ENCODE measurements at regions not wholly inside any gene's neighbourhood (a gene's known extent, or its start where the extent isn't known, plus 50 kb on each side); places are given as distances from the start of the nearest gene placed in this dataset.

DNA sequence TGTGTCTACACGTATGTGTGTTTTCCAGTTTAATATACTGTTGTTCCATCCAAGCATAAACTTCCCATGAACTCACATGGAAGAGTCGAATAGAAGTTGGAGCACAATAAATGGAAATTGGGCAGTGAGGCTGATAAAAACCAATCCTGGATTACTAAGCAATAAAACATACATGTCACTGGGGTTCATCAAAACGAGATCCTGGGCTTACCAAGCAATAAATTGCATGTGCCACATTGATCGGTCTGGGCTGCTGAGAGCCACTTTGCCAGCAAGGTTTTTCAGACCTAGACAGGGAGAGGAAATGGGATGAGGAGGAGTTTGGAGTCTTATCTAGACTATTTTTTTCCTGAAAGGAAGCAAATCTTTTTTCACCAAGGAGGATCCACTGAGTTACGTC, 322.3 kb upstream of the C16orf82 start:
- no peak overlapping the region for H3K9ac ChIP-seq (ENCODE audit: control insufficient read depth, insufficient read depth, low read length)
- RAD21 ChIA-PET (ENCODE audit: unreplicated experiment): no interaction called here
- SMC1A ChIA-PET (ENCODE audit: uncharacterized antibody, unreplicated experiment): no interaction called here
- H3K4me2 ChIP-seq (ENCODE audit: control insufficient read depth, insufficient read depth): no peak overlapping the region
- H3K27me3 ChIP-seq (replicated peaks in 1 of 2; ENCODE audit: control insufficient read depth in 2 of 2, insufficient read depth in 2 of 2, low read length in 1 of 2): no peaks in the 10 kb centered on the region
- H4K20me1 ChIP-seq (ENCODE audit: control insufficient read depth, insufficient read depth): no peaks in the 10 kb centered on the region
- H3K27ac ChIP-seq (ENCODE audit: control insufficient read depth, insufficient read depth): no peak overlapping the region
- no peaks in the 10 kb centered on the region for H3K79me2 ChIP-seq (ENCODE audit: control insufficient read depth, insufficient read depth, low read length)
- H3K9me3 ChIP-seq (replicated peaks; ENCODE audit: control insufficient read depth, insufficient read depth, low read length): no peaks in the 10 kb centered on the region
- ATAC-seq (no peak), FAIRE-seq (no peak), DNase-seq (ENCODE audit: low read depth, low spot score) (no peak)
- in situ Hi-C loops (cut with MboI): no loop called here
- 6% methylated on average over 5 of the region's 5 CpGs for WGBS (ENCODE audit: insufficient coverage, insufficient replicate concordance, low lambda C conversion rate, missing lambda C conversion rate)
- POLR2A ChIA-PET: no interaction called here
- no peak overlapping the region for H2AFZ ChIP-seq (ENCODE audit: control insufficient read depth, low read depth, low read length)
- H3K4me3 ChIP-seq: no peak overlapping the region
- BruUV-seq (replicated peaks): no TSS peak
- no peaks in the 10 kb centered on the region for H3K36me3 ChIP-seq (ENCODE audit: control insufficient read depth in 2 of 2, insufficient read depth in 2 of 2, low read length in 1 of 2)
- intact Hi-C loops (cut with micrococcal nuclease; ENCODE audit: unreplicated experiment): no loop called here
- no peaks in the 10 kb centered on the region for H3K4me1 ChIP-seq (ENCODE audit: control insufficient read depth, insufficient read depth, low read length)
- CTCF ChIA-PET: no interaction called here
- TF ChIP-seq ATF7 (IDR thresholded peaks at IDR 0.05; ENCODE audit: low read depth) (no peak), MEF2A (IDR thresholded peaks at IDR 0.05; ENCODE audit: insufficient read depth, low read depth, low read length) (no peak), SREBF2 (IDR thresholded peaks at IDR 0.05; ENCODE audit: low read length) (no peak), GABPA (IDR thresholded peaks at IDR 0.05; ENCODE audit: low read depth) (no peak), POLR2AphosphoS5 (IDR thresholded peaks at IDR 0.05; ENCODE audit: low read length) (no peak), BCLAF1 (IDR thresholded peaks at IDR 0.05) (no peak), IKZF2 (IDR thresholded peaks at IDR 0.05) (no peak), SMAD5 (IDR thresholded peaks at IDR 0.05; ENCODE audit: low read depth) (no peak), ESRRA (IDR thresholded peaks at IDR 0.05; ENCODE audit: low read length) (no peak), BMI1 (IDR thresholded peaks at IDR 0.05; ENCODE audit: borderline replicate concordance) (no peak), TAF1 (IDR thresholded peaks at IDR 0.05; ENCODE audit: borderline replicate concordance, low read depth, low read length) (no peak), FOS (IDR thresholded peaks at IDR 0.05; ENCODE audit: borderline replicate concordance, extremely low read depth, insufficient read length) (no peak), USF2 (IDR thresholded peaks at IDR 0.05; ENCODE audit: borderline replicate concordance, low read depth, low read length) (no peak), KDM1A (IDR thresholded peaks at IDR 0.05; ENCODE audit: borderline replicate concordance) (no peak), POLR2AphosphoS2 (IDR thresholded peaks at IDR 0.05; ENCODE audit: low read depth, low read length) (no peak), EED (IDR thresholded peaks at IDR 0.05; ENCODE audit: low read depth) (no peak), ETV6 (conservative IDR thresholded peaks at IDR 0.05 in 1 of 2, IDR thresholded peaks at IDR 0.05 in 1 of 2; ENCODE audit: borderline replicate concordance in 1 of 2, low read depth in 1 of 2) (no peak)
- TF ChIP-seq, protein P1, sequence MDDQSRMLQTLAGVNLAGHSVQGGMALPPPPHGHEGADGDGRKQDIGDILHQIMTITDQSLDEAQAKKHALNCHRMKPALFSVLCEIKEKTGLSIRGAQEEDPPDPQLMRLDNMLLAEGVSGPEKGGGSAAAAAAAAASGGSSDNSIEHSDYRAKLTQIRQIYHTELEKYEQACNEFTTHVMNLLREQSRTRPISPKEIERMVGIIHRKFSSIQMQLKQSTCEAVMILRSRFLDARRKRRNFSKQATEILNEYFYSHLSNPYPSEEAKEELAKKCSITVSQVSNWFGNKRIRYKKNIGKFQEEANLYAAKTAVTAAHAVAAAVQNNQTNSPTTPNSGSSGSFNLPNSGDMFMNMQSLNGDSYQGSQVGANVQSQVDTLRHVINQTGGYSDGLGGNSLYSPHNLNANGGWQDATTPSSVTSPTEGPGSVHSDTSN (IDR thresholded peaks at IDR 0.05; ENCODE audit: insufficient replicate concordance, low read depth, low read length): no peak

Measured in GM12878 (cell line).